NCI-H510A (cell line): ENCODE measurements at regions not wholly inside any gene's neighbourhood (a gene's known extent, or its start where the extent isn't known, plus 50 kb on each side); places are given as distances from the start of the nearest gene placed in this dataset.
A peak's percentile ranks its signal among the peaks of the same experiment; 100 is the strongest.

Experiments
- DNase-seq: peaks from one replicate; lab custom pipeline; 2025; lab: John Stamatoyannopoulos, UW

DNA sequence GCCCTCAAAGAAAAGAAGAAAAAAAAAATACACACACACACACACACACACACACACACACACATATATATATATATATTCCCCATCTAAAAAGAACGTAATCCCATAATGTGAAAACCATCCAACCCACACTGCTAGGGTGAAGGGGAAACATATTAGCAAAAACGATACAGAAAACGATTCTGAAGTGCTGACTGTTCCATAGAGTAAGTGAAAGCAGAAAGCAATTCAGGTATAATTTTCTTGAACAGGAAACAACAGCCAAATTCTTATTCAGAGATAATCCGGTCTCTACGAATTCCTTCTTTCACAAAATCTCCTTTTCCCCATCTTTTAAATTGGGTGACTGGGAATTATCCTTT lies 393.5 kb downstream of the NOVA1 start:
- DNase-seq: no peak

DNA sequence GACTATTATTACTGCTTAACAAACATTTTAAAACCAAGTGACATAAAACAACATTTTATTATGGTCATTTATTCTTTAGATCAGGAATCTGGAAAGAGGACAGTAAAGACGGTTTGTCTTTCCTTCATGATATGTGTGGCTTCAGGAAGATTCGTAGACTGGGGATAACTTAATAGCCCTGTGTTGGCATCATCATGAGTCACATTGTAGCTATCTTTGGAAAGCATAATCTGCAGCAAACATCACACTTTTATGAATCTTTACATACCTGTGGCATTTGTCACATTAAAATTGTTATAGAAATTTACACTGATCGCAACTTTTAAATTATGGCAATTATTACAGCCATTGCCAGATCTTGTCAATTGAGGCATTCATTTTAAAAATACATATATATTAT lies 397.1 kb downstream of the NOVA1 start:
- DNase-seq: no peak

DNA sequence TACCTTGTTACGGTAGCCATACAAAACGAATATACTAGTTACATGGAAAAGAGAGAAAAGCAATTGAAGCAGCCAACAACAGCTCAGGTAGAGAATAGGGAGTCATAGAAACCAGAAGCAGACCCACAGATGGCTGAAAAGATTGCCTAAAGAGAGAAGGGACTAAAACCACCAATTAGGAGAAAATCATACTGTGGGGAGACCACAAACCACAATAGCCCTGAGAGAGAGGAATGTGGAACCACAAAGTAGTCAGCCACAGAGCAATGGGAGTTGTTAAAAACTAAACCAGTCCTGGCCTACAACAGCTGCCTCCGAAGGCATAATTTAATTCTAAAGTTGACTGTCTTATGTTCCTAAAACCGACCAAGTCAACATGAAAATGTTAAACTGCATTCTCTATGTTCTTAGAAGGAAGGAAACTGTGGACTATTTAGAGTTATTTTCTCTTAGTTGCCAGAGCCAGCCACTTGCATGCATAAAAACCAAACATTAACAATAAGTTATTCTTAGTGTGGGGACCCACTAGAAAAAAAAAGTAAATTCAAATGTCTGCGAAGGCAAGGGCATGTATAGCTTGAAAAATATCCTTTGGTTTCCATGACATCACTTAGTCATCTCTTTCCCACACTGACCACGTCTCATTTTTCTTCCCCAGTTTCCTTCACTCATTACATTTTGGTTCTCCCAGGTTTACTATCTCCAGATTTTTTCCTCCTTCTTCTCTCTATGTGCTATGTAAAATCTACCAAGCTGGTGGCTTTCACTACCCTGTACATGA lies 398.1 kb downstream of the NOVA1 start:
- no peak for DNase-seq

DNA sequence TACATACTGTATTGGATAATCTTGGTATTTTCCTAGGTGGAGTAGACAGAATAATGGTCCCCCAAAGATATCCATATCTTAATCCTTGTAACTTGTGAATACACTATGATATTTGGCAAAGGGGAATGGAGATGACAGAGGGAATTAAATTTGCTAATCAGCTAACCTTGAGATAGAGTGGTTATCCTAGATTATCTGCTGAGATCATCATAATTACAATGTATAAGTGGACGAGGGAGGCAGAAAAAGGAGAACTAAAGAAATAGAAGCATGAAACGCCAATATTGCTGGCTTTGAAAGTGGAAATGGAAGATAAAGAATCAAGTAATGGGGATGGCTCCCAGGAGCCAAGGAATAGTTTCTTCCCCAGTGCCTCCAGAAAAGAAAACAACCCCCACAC lies 398.7 kb downstream of the NOVA1 start:
- DNase-seq: no peak

DNA sequence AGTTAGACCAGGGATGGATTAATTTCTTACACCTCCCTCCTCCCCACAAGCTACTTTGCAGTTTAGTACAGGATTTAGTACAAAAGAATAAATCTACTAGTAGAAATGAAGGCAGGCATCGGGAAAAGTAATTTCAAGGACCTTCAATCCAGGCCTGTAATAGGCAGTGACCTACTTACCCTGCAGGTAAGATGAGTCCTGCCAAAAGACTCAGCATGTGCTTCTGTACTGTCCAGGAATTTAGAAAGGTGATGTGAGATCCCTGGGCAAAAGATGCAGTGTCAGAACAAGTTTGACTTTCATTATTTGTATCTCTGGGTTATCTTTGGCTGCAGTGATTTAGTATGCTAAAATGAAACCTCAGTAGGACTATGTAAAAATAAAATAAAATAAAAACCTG lies 403.0 kb downstream of the NOVA1 start:
- DNase-seq: no peak

GRCh38 chr14:26191671-26192070 lies 406.2 kb downstream of the NOVA1 start:
- DNase-seq: no peak

DNA sequence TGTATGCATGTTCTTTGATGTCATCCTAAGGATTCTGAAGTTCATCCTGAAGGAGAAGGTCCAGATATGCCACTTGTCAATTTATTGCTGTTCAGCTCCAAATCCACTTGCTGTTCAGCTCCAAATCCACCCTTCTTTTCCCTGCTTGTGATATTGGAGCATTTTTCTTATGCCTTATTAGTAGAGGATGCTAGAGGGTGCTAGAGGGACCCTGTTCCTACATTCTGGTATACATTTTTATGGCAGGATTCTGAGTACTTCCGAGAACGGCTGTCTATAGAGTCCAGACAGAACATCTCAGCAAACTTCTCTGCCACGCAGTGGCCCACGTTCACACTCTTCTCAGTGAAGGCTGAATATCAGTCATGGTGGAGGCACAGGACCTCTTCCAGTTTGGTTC lies 406.7 kb downstream of the NOVA1 start:
- DNase-seq: no peak

- DNase-seq: no peak
Observed at GRCh38 chr14:26190646-26191045, 407.2 kb downstream of the NOVA1 start.

DNA sequence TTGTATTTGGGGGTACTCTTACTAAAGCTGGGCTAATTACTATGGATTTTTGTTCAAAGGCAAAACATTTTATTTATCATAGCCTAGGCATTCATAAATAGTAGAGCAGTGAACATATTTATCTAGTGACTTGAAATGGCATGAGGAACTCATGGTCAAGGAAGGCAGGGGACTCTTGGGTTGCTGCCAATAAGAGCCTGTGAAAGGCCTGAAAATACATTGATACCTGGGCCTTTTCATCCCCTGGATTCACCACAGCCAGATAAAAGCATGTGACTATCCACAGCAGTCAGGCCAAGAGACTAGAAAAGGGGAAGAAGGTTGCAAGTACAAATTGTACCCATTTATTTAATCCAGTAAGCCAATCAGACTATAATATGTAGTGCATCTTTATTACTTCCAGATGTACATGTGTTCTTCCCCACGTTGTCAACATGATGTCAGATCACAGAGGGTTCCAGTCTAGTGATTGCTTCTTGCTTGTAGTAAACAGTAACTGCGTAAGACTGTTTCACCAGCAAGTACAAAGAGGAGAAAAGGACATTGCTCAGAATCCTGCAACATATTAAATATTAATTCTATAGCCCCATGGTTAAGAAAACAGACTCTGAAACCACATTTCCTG lies 409.7 kb downstream of the NOVA1 start:
- no peak for DNase-seq

DNA sequence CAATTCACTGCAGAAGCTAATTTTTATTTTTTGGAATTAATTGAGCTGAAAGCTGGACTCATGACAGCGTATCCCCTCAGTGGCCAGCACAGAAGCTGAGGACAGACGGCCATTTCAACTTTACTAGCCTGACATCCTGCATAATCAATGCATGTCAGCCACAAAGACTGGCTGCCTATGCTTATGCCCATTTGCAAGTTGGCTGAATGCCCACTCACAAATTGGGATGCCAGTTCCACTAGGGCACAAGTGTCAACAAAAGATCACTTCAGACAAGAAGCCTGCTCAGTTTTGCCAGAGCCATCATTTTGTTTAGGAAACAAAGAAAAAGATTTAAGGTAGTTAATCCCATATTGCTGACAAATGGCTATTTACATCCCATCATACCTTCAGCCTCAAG lies 417.6 kb downstream of the NOVA1 start:
- no peak for DNase-seq

- DNase-seq: no peak
Observed at GRCh38 chr14:26175658-26176057, 422.2 kb downstream of the NOVA1 start.

DNA sequence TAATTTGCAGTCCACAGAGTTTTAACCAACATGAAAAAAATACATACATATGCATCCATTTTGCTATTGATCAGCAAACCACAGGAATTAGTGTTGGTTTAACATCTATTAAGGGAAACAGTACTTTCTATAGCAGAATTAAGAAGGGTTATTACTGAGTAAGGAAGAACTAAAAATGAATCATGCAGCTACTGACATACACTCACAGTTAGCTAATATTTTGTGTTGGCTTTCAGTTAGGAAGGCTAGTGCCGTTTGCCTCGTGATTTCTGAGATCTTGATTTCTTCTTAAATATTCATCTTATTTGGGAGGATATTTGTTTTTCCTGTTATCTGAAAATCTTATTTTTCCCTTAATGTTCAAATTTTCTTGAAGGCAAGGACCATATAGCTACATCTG lies 423.4 kb downstream of the NOVA1 start:
- no peak for DNase-seq

GRCh38 chr14:26173581-26174110 lies 424.2 kb downstream of the NOVA1 start:
- DNase-seq: no peak

DNA sequence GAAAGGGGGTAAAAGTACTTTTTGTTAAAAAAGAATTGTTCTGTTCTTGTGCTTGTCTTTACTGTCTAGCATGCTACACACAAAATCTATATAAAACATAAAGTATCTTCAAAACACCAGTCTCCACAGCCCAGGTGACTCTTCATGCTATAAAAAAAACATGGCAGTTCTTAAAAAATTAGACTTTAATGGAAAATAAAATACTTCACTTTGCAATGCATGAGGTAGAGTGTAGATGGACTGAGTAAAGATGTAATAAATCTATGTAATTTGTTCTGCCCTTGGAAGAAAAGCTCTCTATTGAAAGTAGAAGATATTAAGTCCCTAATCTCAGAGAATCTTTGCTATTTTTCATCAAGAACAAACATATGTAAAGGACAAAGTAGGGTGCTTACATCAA lies 425.4 kb downstream of the NOVA1 start:
- no peak for DNase-seq

- no peak for DNase-seq
Observed at GRCh38 chr14:26170885-26171284, 426.9 kb downstream of the NOVA1 start.

DNA sequence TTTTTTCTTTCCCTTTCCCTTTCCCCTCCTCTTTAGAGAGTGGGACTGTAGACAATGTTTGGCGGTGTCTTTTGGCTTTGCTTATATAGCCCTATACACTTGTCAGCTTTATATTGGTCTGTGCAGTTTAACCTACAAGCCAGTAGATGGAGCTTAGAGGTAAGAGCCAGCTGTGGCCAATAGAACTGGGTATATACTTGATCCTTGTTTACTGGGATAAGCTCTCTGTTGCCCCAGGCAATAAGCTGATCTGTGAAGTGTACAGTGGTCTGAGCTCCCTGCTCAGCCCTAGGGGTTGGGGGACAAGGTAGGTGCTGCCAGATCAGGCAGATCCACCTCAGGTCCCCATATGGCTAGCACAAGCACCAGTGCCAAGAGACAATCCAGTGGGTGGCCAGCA lies 434.1 kb downstream of the NOVA1 start:
- peak; percentile 37 for DNase-seq

DNA sequence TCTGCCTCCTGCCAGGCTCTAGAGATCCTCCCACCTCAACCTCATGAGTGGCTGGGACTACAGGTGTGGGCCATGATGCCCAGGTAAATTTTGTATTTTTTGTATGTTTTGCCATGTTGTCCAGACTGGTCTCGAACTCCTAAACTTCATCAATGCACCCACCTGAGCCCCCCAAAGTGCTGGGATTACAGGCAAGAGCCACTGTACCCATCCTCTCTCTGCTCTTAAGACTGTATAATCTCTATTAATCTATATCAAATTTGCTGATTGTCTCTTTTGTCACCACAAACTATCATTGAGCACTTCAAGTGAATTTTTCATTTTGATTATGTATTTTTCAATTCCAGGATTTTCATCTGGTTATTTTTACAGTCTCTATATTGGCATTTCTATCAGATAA lies 440.3 kb downstream of the NOVA1 start:
- DNase-seq: no peak

DNA sequence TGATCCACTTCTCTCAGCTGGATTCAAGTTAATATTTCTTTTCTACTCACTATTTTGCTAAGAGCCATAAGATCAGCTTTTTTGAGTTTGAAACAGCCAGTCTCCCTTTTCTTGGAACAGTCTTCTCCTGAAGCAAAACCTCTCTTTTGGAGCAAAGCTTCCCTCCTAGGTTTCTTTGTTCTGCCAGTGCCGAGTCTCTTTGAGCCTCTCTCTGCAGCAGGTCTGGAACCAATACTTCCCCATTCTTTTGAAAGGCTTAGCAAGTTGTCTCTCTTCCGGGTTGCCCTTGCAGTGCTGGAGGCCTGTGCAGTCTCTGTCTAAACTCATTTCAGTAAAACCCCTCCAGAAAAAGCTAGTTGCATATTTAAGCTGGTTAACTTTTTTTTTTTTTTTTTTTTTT lies 454.8 kb downstream of the NOVA1 start:
- DNase-seq: no peak

GRCh38 chr14:26138764-26139445 lies 458.9 kb downstream of the NOVA1 start:
- no peak for DNase-seq

- no peak for DNase-seq
Observed at GRCh38 chr14:26137161-26137560, 460.7 kb downstream of the NOVA1 start.

DNA sequence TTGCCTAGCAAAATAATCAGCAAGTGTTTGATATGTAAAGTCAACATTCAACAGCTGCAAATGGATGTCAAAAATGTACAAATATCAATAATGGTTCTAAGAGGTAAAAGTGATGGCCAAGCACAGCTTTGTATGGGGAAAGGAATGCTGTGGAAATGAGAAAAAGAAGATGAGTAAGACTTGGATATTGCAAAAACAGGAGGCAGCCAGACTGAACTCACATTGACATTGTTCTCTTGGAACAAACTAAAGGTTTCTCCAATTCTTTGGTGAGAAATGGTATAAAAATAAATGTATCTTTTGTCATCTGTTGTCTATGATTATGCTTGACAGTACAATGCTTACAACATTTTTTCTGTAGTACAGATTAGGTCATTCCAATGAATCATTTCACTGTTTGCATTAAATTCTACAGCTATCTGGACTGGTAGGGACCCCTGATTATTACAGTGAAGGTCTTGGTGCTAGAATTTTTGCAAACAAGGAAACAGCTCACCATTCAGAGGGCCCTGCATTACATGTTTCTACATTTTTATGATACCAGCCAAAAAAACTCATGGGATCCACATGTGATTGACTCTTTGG lies 465.7 kb downstream of the NOVA1 start:
- DNase-seq: no peak

DNA sequence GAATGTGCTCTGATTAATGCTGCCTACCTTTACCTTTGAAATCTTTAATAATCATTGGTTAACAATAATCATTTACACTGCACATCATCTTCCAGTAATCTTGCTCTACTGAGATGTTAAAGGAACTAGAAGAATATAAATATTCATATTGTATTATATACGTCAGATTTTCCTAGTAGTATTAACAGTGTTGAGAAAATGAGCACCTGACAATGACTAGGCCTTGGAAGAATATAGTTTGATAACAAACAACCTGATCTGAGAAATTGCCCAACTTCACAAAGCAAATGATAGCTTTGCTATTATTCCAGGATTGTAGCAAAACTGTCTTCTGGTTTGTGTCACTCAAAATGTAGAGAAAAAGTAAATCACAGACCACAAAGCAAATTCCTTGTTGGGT lies 467.1 kb downstream of the NOVA1 start:
- no peak for DNase-seq
